Activated naive CD8-positive, alpha-beta T cell (primary cell): ENCODE measurements at regions not wholly inside any gene's neighbourhood (a gene's known extent, or its start where the extent isn't known, plus 50 kb on each side); places are given as distances from the start of the nearest gene placed in this dataset.

Experiments used
- H3K27ac Mint-ChIP-seq: one replicate; pipeline ENCODE4 v1.8.0; 2021; ENCODE audit warnings: mixed read lengths
- H3K27me3 Mint-ChIP-seq: one replicate; pipeline ENCODE4 v1.8.0; 2021; ENCODE audit warnings: mixed read lengths
- H3K36me3 Mint-ChIP-seq: one replicate; pipeline ENCODE4 v1.8.0; 2021; ENCODE audit warnings: mixed read lengths
- H3K4me1 Mint-ChIP-seq: one replicate; pipeline ENCODE4 v1.8.0; 2021; ENCODE audit warnings: low read depth, mixed read lengths
- H3K4me3 Mint-ChIP-seq: one replicate; pipeline ENCODE4 v1.8.0; 2021; ENCODE audit warnings: mild to moderate bottlenecking, mixed read lengths
- H3K9me3 Mint-ChIP-seq: one replicate; pipeline ENCODE4 v1.8.0; 2021; ENCODE audit warnings: low read depth, mixed read lengths

DNA sequence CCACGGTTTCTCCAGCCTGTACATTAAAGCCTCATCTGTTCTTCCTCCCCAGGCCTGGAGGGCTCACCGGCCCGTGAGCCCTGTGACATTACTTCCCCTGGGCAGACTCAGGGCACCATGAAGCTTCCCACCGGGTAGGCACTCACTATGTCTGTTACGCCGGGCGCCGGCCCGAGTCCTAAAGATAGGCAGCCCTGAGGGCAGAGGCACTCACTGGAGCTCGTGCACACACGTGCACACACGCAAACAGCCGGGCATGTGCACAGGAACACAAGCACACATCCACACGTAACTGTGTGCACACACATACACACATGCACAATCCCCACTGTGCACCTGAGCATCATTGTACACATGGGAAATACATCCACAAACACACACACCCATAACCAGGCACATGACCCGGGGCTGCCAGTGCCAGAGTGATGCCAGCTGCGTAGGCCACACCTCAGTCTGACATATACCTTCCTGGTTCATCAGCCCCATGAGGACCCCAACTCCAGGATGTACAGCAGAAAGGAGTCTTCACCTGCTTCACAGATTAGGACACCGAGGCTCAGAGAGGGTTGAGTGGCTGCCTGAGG lies 83.7 kb downstream of the YTHDF1 start:
- Mint-ChIP-seq H3K27me3 (peaks cover 6% of the 10 kb centered on the region), H3K27ac (no peak overlapping the region), H3K4me1 (no peaks in the 10 kb centered on the region), H3K9me3 (no peaks in the 10 kb centered on the region), H3K36me3 (no peaks in the 10 kb centered on the region), H3K4me3 (no peak overlapping the region)

DNA sequence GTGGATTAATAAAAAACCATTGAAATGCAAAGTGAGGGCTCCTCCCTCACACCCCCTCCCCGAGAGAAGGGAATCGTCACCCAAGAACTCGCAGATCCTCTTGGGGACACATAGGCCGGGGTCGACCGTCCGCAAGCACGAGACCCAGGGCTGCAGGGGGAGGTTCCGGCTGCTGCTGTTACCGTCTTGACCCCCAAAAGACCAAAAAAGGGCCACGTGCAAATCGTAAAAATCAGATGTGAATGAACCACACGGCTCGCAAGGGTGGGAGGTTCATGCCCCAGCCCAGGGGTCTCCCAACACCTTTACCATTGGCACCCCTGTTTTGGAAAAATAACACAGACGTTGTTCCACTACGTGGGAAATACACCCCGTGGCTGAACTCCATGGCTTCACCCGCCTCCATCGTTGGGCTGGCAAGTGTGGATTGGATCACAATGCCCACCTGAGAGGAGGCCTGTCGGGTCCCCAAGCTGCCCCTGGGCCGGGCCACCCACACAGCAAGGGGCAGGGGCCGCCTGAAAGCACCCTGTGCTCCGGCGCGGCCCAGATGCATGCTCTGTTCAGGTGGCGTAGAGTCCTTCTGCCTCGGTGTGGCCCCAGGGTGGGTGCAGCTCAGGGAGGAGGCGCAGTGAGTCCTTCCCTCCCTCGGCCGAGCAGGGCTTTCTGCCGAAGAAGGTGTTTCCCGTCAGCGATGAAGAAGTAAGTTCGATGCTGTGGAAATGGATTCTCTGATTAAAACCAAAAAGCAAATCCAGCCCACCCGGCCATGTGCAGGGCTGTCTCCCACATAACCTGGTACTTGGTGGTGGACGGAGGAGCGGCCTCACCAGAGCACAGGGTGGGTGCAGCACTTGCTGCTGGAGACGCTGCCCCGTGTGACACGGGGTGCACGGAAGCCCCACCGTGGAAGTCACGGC lies 85.0 kb downstream of the YTHDF1 start:
- H3K9me3 Mint-ChIP-seq = no peaks in the 10 kb centered on the region

DNA sequence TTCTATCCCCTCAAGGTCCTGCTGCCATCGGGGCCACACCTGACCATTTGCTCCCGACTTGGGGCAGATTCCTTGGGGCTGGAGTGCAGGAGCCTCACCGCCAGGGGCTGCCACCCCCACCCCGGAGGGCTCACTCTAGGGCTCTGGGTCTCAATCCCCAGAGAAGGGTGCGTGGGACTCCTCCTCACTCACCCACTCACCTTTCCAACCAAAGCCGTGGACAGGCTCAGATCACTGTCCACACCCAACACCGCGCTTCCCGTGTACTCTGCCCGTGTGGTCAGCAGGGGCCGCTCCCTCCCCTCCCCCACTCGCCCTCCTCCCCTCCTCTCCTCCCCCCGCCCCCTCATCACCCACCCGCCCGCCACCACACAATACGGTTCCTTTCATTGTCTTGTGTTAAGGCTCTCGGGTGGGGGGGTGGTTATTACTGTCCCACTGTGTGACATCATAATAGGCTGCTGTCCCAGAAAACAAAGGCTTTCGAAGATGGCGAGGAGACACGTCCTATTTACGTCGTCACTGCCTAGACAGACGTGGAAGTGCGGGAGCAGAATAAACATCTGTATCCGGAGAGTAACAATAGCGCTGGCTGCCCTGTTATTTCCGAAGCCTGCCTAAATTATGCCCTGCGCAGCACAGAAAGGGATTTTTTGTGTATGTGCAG lies 85.8 kb downstream of the YTHDF1 start:
- Mint-ChIP-seq H3K4me1 (no peaks in the 10 kb centered on the region), H3K27ac (no peak overlapping the region), H3K27me3 (peaks cover 6% of the 10 kb centered on the region), H3K36me3 (no peaks in the 10 kb centered on the region), H3K9me3 (no peaks in the 10 kb centered on the region), H3K4me3 (no peak overlapping the region)

More for the DNA sequence above, 85.0 kb downstream of the YTHDF1 start:
- Mint-ChIP-seq H3K4me3 (no peak overlapping the region), H3K27me3 (peaks cover 6% of the 10 kb centered on the region), H3K27ac (no peak overlapping the region), H3K4me1 (no peaks in the 10 kb centered on the region), H3K36me3 (no peaks in the 10 kb centered on the region)

DNA sequence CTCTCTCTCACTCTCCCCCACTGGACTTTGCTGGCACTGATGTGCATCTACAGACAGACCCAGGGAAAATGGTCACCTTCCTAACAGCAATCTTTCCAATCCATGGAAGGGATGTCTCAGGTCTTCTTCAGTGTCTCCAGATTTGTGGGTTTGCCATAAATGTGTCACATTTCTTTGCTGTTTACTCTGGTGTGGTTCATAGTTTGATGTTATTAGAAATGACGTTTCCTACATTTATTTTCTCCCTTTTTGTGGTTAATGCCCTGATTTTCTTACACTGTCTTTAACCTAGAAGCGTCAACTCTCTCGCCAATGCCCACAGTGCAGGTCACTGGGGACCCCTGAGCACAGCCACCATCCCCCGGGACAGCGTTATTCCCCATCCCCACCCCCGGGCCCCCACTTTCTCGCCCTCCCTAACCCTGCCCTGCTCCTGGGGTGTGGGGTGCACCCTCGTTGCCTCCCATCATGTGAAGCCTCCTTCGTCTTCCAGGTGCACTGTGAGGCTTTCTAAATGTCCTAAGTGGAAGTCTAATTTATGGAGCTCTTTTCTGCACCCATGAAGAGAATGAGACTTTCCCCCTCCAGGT lies 86.5 kb downstream of the YTHDF1 start:
- H3K27ac Mint-ChIP-seq = no peak overlapping the region
- H3K4me3 Mint-ChIP-seq = no peak overlapping the region
- H3K27me3 Mint-ChIP-seq = peaks cover 6% of the 10 kb centered on the region
- H3K9me3 Mint-ChIP-seq = no peaks in the 10 kb centered on the region
- H3K4me1 Mint-ChIP-seq = no peaks in the 10 kb centered on the region
- no peaks in the 10 kb centered on the region for H3K36me3 Mint-ChIP-seq

DNA sequence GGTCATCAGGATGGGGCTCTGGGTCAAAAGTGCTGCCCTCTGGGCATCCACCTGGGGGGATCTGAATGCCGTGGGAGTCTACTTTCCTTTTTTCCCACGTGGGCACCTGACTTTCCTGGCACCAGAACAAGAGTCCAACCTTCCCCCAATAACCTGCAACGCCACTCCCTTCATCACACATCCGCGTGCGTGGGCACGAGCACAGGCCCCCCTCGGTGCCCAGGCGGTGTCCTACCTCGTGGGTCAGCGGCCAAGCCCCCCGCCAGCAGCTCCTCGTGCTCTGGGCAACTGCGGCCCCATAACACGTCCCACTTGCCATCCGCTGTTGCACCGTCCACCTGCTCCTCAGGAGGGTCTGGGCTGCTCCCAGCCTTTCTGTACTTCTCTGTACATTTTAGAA lies 87.0 kb downstream of the YTHDF1 start:
- Mint-ChIP-seq H3K27me3 (peaks cover 7% of the 10 kb centered on the region), H3K9me3 (no peaks in the 10 kb centered on the region), H3K27ac (no peak overlapping the region), H3K4me3 (no peak overlapping the region), H3K36me3 (no peaks in the 10 kb centered on the region), H3K4me1 (no peaks in the 10 kb centered on the region)

DNA sequence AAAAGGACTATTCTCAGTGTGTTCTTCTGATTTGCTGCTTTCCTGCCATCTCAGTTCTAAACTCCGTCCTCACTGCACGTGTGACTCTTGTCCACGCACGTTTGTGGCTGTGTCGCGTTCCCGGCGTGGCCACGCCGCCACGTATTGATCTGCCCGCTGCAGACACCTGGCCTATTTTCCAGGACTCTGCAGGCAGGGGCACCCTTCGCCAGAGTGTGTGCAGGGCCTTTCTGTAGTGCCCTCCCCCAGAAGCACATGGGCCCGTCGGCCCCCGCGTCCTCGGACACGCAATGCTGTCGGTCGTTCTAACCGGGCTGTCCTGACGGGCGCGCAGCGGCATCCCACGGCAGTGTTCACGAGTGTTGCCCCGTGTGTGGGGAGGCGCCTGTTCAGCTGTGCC lies 87.6 kb downstream of the YTHDF1 start:
- no peaks in the 10 kb centered on the region for H3K36me3 Mint-ChIP-seq
- H3K27ac Mint-ChIP-seq = no peak overlapping the region
- no peaks in the 10 kb centered on the region for H3K9me3 Mint-ChIP-seq
- no peaks in the 10 kb centered on the region for H3K4me1 Mint-ChIP-seq
- H3K27me3 Mint-ChIP-seq = peaks cover 7% of the 10 kb centered on the region
- no peak overlapping the region for H3K4me3 Mint-ChIP-seq

DNA sequence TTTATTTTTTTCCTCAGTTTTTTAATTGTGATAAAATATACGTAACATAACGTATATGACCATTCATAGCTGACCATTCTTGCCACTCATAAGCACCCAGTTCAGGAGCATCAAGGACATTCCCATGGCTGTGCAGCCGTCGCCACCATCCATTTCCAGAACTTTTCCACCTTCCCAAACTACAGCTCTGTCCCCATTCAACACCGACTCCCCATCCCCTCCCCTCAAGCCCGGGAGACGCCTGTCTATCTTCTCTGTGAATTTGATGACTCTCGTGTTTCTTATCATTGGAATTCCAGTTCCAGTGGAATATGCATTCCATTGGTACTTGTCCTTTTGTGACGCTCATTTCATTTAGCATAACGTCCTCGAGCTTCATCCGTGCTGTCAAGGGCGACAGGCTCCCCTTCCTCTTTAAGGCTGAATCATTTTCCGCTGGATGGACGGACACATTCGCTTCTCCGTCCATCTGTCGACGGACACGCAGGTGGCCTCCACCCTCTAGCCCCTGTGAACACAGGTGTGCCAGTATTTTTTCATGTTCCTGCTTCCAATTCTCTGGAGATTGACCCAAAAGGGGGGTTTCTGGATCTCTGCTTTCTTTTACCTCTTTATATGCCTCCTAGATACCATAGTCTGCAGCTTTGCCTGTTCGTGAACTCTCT lies 88.1 kb downstream of the YTHDF1 start:
- Mint-ChIP-seq H3K27ac (no peak overlapping the region), H3K9me3 (no peaks in the 10 kb centered on the region), H3K4me1 (no peaks in the 10 kb centered on the region), H3K36me3 (no peaks in the 10 kb centered on the region), H3K4me3 (no peak overlapping the region), H3K27me3 (peaks cover 7% of the 10 kb centered on the region)

DNA sequence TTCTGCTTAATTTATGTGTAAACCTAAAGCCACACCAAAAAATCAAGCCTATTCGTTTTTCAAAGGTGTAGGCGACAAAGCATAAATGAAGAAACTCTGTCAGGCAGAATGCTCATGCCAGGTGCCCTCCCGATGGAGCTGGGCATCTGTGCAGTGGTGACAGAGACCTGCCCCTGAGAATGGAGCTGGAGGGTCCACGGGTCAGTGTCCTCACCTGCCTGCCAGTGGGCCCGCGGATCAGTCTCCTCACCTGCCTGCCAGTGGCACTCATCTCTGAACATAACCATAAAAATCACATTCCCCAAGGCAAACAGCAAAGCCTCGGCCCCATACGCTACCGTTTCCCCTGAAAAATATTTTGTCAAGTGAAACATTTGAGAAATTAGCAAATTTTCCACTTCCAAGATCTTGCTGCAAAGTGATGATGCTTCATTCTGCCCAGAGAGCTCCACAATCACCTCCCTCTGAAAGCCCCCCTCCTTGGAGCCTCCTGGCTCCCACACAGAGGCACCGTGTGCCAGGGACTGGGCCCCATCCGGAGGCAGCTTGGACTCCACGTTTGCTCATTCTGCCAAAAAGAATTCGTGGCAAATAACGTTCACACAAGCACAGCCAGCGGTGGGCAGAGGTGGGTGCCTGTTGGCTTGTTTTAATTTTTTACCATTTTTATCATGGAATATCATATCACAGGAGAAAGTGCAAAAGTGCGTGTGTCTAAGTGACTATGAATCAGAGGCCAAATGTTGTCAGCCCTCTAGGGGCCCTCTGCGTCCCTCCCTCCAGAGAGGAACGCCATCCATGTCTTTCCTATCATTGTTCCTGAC lies 88.8 kb downstream of the YTHDF1 start:
- Mint-ChIP-seq H3K27me3 (peaks cover 11% of the 10 kb centered on the region), H3K9me3 (no peaks in the 10 kb centered on the region), H3K4me3 (no peak overlapping the region), H3K36me3 (no peaks in the 10 kb centered on the region), H3K27ac (no peak overlapping the region), H3K4me1 (no peaks in the 10 kb centered on the region)

DNA sequence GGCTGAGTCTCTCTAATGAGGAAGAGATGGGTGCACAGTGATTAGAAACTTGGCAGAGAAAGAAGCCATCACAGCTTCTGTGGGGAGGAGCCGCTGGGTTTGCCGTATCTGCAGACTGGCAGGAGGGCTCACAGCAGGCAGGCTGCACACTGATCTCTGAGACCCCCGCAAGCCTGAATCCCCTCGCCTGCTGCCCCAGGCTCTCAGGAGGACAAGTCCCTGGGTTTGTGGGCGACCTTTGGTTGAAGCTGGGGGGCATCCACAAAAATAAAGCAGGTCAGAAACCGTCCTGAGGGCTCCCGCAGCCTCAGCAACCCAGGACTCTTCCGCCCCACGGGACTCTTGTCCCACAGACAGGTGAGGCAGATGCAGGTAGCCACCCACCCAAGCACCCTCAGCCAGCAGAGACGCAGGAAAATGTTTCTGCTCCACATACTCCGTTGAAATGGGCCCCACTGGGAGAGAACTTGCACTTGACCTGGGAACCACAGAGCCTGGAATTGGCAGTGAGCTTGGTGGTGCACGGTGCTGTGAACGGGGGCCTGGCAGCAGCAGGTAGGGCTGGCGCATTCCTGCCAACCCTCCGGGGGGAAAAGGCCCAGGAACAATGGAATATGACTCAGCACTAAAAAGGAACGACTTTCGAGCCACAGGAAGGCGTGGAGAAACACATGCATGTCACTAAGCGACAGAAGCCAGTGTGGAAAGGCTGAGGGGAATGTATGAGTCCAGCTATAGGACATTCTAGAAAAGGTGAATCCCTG lies 89.9 kb downstream of the YTHDF1 start:
- no peak overlapping the region for H3K27ac Mint-ChIP-seq
- no peak overlapping the region for H3K4me3 Mint-ChIP-seq
- no peaks in the 10 kb centered on the region for H3K36me3 Mint-ChIP-seq
- no peaks in the 10 kb centered on the region for H3K4me1 Mint-ChIP-seq
- peaks cover 11% of the 10 kb centered on the region for H3K27me3 Mint-ChIP-seq
- no peaks in the 10 kb centered on the region for H3K9me3 Mint-ChIP-seq

DNA sequence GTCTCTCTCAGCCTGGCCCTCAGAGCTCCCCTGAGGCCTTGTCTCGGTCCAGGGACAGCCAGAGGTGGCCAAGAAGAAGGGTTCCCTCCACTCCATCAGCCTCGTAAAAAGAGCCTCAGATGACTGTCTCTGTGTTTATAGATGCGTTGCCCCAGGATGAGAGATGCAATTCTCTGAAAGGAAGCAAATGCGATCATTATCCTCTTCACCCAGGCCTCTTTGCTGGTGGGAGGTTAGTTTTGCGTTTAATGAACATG lies 90.4 kb downstream of the YTHDF1 start:
- no peak overlapping the region for H3K4me3 Mint-ChIP-seq
- no peaks in the 10 kb centered on the region for H3K36me3 Mint-ChIP-seq
- no peaks in the 10 kb centered on the region for H3K4me1 Mint-ChIP-seq
- peaks cover 11% of the 10 kb centered on the region for H3K27me3 Mint-ChIP-seq
- no peaks in the 10 kb centered on the region for H3K9me3 Mint-ChIP-seq
- H3K27ac Mint-ChIP-seq = no peak overlapping the region

DNA sequence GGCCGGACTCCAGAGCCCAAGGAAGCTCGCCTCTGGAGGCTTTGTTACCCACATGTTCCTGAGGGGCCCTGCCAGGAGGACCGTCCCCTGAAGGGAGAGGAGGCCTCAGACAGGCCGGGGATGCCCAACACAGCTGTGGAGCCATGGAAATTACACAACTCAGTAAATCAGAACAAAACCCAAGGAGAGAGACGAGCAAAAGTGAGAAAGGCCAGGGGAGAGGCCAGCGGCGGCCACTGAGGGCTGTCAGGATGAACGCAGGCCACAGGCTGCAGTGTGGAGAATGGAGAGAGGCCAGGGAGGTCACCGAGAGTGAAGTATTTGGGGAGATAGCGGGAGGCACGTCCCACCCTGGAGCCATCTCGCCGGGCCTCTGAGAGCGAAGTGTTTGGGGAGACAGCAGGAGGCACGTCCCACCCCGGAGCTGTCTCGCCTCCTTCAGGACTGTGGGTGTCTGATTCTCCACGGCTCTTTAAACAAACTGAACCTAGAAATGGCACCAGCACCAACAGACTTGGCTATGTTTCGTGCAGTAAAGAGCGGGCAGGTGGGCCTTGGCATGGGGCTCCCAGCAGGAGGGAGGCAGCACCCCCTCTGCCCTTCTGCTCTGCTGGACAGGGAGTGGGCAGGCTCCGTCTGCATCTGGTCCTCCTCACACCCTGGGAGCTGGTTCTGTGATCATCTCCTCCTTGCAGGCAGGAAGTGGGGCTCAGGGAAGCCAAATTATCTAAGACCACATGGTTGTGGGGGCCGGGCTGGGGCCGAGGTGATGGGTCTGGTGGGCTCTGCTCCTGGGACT lies 91.0 kb downstream of the YTHDF1 start:
- no peak overlapping the region for H3K4me3 Mint-ChIP-seq
- no peaks in the 10 kb centered on the region for H3K9me3 Mint-ChIP-seq
- no peaks in the 10 kb centered on the region for H3K36me3 Mint-ChIP-seq
- H3K27ac Mint-ChIP-seq = no peak overlapping the region
- no peaks in the 10 kb centered on the region for H3K4me1 Mint-ChIP-seq
- peaks cover 10% of the 10 kb centered on the region for H3K27me3 Mint-ChIP-seq

DNA sequence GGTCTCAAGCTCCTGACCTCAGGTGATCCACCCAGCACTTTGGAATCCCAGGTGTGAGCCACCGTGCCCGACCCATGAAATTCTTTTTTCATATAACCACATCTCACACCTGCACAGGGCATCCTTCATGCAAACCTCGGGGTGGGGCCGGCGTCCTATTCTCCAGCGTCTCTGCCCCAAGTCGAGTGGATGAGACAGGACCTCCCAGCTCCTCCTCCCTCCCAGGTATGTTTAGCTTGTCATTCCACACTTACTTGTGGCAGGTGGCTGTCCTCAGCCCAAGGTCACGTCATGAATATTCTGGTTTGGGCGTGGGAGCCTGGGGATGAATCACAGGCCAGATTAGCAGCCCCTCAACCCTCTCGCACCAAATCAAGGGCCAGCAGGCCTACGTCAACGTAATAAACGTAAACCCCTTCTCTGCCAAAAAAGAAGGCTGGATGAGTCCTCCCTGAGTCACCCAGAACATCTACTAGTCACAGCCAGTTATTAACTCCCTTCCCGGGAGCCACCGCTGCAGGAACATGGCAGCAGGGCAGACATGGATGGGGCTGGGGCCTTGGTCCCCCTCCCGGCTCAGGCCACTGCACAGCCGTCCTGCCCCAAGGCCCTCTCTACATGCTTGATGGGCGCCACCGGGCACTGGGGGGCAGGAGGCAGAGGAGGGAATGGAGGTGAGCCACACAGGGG lies 91.7 kb downstream of the YTHDF1 start:
- Mint-ChIP-seq H3K4me1 (no peaks in the 10 kb centered on the region), H3K9me3 (no peaks in the 10 kb centered on the region), H3K36me3 (no peaks in the 10 kb centered on the region), H3K27ac (no peak overlapping the region), H3K4me3 (no peak overlapping the region), H3K27me3 (peaks cover 7% of the 10 kb centered on the region)

DNA sequence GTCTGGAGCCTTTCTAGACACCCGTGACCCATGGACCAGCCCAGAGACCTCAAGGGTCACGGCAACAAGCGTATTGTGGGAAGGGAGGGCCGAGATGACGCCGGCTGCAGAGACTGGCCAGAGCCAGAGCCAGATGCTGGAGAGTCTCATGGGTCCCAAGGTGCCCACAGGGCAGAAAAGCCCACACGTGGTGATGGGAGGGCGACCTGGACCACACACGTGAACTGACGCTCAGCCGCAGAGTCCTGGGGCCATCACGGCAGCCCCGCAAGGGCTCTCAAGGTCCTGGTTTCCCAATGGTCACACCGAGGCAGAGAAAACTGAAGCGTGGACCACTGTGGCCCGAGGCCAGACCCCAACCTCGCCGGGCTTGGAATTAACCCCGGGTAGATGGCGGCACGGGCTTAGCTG lies 92.6 kb downstream of the YTHDF1 start:
- Mint-ChIP-seq H3K36me3 (no peaks in the 10 kb centered on the region), H3K27ac (no peak overlapping the region), H3K4me1 (no peaks in the 10 kb centered on the region), H3K4me3 (no peak overlapping the region), H3K27me3 (peaks cover 7% of the 10 kb centered on the region), H3K9me3 (no peaks in the 10 kb centered on the region)
